GM21786 (cell line): ENCODE measurements at regions not wholly inside any gene's neighbourhood (a gene's known extent, or its start where the extent isn't known, plus 50 kb on each side); places are given as distances from the start of the nearest gene placed in this dataset.

Experiments
- ATAC-seq: cut with Tn5 transposase; IDR thresholded peaks from one replicate; pipeline ENCODE4 v1.9.1; 2021; ENCODE audit not compliant: unreplicated experiment

DNA sequence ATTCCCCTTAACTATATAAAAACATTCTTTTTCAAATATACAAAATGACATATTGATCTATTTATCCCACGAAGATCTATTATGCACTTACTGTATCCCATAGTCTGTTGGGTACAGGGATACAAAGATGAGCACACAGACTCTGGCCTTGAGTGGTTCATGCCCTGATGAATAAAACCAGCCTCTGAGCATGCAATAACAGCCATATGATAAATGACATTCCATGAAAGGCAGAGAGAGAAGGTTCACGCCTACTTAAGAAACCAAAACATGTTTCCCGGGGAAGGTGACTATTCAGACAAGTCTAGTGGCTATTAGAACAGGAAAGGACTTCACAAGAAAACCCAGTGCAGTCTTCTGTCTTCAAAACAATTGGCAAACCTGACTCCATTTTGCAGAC lies 406.2 kb upstream of the BRINP1 start:
- no peak for ATAC-seq

- no peak for ATAC-seq
Measured at GRCh38 chr9:119773823-119774222, 404.6 kb upstream of the BRINP1 start.

DNA sequence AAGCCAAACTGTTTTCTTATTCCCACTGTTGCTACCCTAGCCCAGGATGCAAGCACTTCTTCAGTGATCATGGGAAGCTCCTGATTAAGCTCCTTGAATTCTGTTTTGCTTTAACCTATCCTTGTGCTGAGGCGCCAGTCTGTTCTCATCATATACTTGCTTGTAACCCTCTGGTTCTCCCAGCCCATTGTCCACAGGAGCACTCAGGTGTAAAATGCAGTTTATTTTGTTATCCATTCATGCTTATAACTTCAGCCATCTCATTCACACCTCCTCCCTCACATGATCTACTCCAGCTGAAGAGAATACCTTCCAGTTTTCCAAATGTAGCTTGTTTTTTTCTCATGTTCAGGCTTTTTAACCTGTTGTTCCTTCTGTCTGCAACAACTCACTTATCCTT lies 402.1 kb upstream of the BRINP1 start:
- ATAC-seq, result no peak

GRCh38 chr9:119768266-119768665 lies 399.0 kb upstream of the BRINP1 start:
- no peak for ATAC-seq

DNA sequence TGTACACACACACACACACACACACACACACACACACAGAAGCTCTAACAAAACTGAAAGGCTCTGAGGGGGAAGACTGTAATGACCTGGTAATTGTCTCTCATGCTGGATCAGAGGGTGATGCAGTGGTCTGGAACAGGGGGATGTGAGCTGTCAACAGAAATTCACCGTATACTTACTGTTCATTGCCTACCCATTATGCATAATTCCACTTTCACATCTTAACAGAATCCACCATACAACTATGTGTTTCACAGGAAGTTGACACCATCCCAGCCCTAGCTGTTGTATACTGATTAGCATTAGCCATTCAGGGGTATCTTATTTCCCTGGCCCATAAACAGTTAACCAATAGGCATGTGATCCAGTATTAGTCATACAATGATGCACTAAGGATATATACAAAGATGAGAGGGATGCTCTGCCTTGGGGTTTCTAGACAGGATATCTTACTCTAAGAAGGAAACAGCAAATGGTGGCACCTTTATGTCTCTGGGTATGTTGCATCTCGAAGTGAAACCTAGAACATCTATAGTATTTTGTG lies 396.5 kb upstream of the BRINP1 start:
- no peak for ATAC-seq

DNA sequence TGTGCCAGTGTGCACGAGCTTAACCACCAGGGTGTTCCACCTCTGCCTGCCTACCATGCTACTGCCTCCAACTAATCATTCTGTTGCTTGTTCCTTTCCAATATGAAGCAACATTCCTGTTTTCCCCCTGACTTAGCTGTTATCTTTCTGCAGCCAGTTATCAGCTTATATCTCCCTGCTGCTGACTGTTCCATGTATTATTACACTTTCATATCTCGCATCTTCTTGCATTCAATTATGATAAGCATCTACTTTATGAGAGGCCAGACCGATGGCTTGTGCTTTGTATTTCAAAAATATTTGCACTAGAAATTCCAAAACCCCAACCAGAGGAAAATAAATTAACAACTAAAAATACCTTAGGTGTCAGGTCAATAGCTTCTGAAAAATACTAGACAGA lies 394.0 kb upstream of the BRINP1 start:
- ATAC-seq, result no peak

- no peak for ATAC-seq
Measured at GRCh38 chr9:119761812-119762211, 392.6 kb upstream of the BRINP1 start.

GRCh38 chr9:119758990-119759389 lies 389.8 kb upstream of the BRINP1 start:
- ATAC-seq, result no peak

DNA sequence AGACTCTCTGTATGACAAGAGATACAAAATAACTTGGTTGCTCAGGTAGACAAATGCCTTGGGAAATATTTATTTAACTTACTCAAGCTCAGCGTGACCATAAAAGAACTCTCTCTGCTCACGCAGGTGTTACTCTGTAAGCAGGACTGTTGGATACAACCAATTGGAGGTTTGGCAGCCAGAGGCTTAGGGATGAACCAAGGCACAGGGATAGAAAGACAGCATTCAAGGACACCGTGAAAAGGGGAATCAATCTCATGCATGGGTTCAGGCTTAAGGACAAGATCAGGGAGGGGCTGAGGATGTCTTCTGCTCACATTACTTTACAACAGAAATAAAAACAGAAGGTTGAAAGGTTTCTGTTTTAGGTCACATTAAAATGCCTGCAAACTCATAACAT lies 389.0 kb upstream of the BRINP1 start:
- no peak for ATAC-seq

GRCh38 chr9:119739476-119739875 lies 370.2 kb upstream of the BRINP1 start:
- ATAC-seq, result no peak

DNA sequence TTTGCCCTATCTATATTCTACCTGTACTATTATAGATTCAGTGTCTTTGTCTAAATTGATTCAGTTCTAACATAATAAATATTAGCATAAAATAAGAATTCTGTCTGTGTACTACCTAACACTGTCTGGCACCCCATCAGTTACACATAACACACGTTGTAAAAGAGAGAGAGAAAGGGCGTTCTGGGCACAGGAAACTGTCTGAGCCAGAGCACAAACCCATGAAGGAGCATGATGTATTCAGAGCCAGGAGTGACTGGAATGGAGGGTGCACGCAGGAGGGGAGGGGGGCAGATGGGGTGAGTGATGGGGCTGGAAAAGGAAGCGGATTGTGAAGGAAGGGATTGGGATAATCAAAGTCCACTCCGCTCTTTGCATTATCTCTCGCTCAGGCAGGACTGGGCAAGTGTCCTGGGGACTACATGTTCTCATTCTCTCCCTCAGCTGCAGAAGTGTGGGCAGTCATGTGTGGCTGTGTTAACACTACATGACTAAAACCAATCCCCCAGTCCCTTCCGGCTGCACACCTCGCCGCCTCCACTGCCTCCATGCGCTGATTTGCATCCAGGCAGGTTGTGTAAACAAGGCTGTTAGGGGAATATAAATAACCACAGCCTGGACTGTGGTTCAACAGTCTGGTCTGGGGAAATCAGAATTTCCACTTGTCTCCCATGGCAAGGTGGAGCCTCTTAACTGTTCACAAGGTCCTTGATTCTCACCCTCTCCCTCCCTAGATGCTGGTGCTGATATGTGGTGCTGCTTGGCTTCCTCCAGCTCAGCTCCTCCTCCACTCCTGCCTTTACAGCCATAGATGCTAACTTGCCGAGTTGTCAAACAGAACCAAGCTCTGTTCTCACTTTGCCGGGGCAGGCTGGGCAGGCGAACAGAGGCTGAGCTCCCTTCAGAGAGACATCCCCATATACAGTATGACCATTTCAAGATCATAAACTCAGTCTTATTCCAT lies 367.5 kb upstream of the BRINP1 start:
- peak; percentile 98 for ATAC-seq

DNA sequence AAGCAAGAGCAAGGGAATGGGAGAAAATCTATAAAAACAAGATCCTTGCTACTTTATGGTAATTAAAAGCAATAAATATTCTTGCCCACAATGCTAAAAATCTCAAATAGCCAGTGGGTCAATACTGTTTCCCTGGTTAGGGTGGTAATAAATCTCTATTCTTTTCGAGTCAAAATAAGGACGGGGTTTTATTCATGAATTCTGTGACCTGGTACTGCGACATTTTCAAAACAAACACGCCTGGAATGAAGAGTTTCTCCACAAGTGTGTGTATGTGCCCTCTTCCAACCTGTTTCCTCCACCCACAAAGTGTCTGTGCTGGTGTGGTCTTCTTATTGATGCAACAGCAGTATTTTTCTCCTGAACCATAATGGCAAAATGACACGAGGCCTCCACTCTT lies 358.8 kb upstream of the BRINP1 start:
- ATAC-seq, result no peak

- ATAC-seq, result no peak
Measured at GRCh38 chr9:119726035-119726434, 356.8 kb upstream of the BRINP1 start.

GRCh38 chr9:119722384-119722783 lies 353.1 kb upstream of the BRINP1 start:
- ATAC-seq, result no peak

- ATAC-seq, result no peak
Measured at GRCh38 chr9:119712325-119712724, 343.1 kb upstream of the BRINP1 start.

- no peak for ATAC-seq
Measured at GRCh38 chr9:119709431-119709830, 340.2 kb upstream of the BRINP1 start.

DNA sequence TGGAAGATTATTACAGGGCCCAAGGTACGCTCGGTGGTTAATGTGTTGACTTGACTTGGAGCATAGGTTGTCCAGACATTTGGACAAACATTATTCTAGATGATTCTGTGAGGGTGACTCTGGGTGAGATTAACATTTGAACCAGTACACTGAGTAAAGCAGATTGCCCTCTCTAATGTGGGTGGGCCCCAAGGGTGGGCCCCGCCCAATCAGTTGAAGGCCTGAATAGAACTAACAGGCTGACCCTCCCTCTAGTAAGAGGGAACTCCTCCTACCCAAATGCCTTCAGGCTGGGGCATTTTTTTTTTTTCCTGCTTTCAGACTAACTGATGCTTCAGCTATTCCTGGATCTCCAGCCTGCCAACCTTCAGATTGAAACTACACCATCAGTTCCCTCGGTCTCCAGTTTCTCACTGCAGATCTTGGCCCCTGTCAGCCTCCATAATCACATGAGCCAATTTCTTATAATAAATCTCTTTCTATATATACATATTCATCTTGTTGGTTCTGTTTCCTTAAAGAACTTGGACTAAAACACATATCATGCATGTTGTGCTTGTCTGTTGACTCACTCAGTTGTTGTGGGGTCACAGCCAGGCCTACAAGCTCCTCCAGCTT lies 338.1 kb upstream of the BRINP1 start:
- no peak for ATAC-seq

DNA sequence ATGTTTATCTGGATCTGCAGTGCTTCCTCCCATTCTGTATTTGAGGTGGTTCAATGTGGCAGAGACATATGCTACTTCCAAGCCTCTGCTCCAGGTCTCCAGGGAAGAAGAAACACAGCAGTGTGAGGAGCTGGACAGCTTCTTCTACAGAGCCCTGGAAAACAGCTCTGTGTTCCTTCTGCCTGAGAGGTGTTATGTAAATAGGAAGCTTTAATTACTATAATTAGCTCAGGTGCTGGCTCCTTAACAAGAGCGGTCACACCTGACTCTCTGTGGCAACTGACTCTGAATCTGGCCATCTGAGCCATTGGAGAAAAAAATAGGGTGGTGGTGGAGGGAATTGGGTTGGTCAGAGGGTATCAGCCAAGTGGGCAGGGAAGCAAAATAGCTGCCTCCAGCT lies 332.4 kb upstream of the BRINP1 start:
- ATAC-seq, result no peak

DNA sequence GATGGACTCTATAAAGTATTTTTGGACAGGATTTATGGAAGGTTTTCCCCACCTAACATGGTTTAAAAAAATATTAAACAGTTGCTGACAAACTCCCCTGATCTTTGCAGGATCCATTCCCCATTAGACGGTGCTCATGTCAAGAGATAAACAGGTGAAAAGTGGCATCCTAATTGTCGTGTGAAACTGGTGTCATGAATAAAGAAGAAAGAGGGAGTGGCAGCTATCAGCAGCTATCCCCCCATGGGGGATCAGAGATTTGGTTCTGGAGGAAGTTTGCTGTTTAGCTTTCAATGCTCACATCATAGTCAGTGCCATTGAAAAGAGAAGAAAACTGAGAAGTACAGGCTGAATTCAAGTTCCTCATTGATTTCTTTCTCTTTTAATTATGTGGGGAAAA lies 329.3 kb upstream of the BRINP1 start:
- no peak for ATAC-seq

GRCh38 chr9:119697996-119698395 lies 328.8 kb upstream of the BRINP1 start:
- ATAC-seq, result no peak

DNA sequence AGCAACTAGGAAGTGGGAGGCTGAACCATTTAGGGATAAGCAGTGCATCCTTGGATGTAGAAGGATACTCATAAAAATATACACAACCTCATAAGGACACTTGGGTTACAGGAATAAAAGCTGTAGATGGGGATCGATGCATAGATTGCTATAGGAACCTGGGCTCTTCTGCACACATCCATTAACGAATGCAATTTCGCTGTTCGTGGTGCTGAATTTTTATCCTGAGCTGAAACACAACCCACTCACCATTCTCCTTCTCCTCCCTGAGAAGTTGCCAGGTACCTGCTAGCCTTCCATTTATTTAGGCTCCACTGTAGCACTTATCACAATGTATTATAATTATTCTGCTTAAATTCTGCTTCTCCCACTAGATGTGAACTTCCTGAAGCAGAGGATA lies 320.6 kb upstream of the BRINP1 start:
- no peak for ATAC-seq

DNA sequence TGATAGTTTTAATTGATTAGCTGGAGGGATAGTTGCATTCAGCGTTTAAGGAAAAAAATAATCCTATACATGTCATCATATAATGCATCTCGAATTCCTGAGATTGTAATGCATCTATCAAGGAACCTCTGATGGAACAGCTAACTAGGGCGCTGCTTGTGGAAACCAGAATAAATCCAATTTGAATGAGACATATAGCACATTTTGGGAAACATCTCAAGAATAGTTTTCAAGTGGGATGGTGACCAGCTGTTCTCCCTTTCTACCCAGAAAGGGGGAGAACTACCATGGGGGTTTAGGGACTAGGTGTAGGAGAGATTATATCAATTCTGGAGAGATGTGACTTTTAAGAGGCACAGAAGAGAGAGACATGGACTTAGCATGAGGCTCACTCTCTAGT lies 319.3 kb upstream of the BRINP1 start:
- ATAC-seq, result no peak
